Lower leg skin (tissue), 3 donors: ENCODE measurements at regions not wholly inside any gene's neighbourhood (a gene's known extent, or its start where the extent isn't known, plus 50 kb on each side); places are given as distances from the start of the nearest gene placed in this dataset.

ENCODE experiments used
- POLR2A ChIP-seq, 2 donors: fragments of 450-650 bp; IDR thresholded peaks; one replicate each; pipeline ENCODE4 v1.6.1; 2016 to 2017; ENCODE audit warnings: antibody characterized with exemption in 2 of 2, mild to moderate bottlenecking in 1 of 2, moderate library complexity in 1 of 2
- TF ChIP-seq, protein P1 (sequence below), 3 donors: fragments of 450-650 bp; IDR thresholded peaks; one replicate each; pipeline ENCODE4 v1.5.1; 2016; ENCODE audit warnings: antibody characterized with exemption in 3 of 3, mild to moderate bottlenecking in 3 of 3, moderate library complexity in 2 of 3

DNA sequence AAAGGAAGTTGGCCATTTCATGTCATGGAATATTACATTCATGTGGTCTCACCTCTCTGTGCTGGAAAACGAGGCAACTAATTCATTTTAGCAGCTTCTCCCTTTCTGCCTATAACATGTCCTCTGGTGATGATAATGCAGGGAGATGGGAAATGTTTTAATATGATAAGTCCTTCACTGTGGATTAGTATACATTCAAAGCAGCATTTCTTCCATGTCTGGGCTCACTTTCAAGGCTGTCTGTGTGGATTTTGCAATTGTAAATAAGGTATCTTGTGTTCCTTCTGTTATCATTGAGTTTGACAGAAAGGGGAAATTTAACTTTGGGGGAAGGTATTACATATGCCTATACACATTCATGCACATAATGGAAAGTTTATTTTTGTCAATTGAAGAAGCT is 374.7 kb upstream of the DAB1 start:
- TF ChIP-seq, protein P1, sequence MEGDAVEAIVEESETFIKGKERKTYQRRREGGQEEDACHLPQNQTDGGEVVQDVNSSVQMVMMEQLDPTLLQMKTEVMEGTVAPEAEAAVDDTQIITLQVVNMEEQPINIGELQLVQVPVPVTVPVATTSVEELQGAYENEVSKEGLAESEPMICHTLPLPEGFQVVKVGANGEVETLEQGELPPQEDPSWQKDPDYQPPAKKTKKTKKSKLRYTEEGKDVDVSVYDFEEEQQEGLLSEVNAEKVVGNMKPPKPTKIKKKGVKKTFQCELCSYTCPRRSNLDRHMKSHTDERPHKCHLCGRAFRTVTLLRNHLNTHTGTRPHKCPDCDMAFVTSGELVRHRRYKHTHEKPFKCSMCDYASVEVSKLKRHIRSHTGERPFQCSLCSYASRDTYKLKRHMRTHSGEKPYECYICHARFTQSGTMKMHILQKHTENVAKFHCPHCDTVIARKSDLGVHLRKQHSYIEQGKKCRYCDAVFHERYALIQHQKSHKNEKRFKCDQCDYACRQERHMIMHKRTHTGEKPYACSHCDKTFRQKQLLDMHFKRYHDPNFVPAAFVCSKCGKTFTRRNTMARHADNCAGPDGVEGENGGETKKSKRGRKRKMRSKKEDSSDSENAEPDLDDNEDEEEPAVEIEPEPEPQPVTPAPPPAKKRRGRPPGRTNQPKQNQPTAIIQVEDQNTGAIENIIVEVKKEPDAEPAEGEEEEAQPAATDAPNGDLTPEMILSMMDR (IDR thresholded peaks at IDR 0.05): no peak
- no peak for TF ChIP-seq POLR2A (IDR thresholded peaks at IDR 0.05)
